ENCODE measurements at regions not wholly inside any gene's neighbourhood (a gene's known extent, or its start where the extent isn't known, plus 50 kb on each side); places are given as distances from the start of the nearest gene placed in this dataset.

DNA sequence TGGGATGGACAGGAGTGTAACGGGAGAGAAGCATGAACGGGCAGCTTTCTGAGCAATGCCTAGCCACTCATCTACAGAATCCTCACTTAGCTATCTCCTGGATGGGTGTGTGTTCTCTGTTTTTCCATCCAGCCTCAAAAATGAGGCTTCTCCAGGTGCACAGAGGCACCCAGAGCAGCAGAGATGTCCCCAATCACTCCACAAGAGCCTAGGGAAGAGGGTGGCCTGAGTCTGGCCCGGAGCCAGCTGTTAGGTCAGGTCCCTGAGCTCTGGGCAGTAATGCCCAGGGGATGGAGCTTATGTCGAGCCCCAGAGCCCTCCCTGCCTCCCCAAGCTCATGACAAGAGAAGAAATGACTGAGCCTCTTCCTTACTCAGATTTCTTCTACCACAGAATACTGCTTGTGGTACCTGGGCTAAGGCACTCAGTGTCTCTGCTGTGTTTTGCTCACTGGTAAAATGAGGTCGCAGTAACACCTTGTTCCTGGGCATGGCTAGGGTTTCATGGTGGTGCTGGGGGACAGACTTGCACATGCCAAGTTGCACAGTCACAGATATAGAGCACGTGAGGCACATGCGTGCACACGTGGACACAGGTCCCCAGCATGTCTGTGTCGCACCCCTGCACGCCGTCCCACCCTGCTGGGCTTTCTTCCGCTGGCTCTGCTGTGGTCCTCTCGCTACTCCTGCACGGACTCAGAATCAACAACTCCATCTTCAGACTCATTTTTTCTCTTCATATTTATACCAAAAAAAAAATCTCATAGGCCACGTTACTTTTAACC, 86.6 kb upstream of the SOX1 start:
- ChIA-PET CTCF (no interaction called here), POLR2A (no interaction called here)

- ChIA-PET POLR2A (no interaction called here), CTCF (no interaction called here)
Observed at GRCh38 chr13:111981006-111981405, 85.9 kb upstream of the SOX1 start.

DNA sequence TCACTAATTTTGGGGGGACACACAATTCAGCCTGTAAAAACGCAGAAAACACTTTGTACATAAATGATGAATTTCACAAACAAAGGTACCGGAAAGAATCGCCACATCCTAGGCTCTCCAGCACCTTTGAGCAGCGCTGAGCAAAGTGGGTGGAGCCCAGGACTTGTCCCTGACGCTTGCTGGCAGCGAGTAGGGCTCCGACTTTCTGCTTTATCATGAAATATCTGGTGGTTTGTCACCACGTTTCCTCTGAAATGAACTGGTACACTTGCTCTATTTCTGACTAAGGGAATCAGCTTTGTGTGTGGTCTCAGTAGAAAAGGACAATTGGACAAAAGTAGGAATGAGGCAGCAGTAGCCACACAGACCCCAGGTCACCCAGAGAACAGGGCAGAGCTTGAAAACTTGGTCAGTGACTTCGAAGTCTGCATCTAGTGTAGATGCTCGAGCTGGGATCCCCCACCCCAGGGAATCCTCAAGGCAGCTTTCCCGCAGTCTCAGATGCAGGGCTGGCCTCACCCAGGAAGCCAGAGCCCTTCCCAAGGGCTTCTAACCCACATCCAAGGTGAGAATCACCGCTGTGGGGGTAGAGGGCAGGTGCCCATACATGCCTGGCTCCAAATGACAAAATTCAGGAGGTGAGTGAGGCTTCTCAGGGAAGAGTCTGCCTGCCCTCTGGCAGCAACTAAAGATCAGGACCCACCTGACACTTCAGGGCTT, 85.3 kb upstream of the SOX1 start:
- ChIA-PET CTCF (no interaction called here), POLR2A (no interaction called here)

GRCh38 chr13:111984349-111984748, 82.6 kb upstream of the SOX1 start:
- ChIA-PET CTCF (no interaction called here), POLR2A (no interaction called here)

- ChIA-PET CTCF (no interaction called here), POLR2A (no interaction called here)
Observed at GRCh38 chr13:111990362-111990761, 76.6 kb upstream of the SOX1 start.

- ChIA-PET CTCF (no interaction called here), POLR2A (no interaction called here)
Observed at GRCh38 chr13:111992911-111993310, 74.0 kb upstream of the SOX1 start.

DNA sequence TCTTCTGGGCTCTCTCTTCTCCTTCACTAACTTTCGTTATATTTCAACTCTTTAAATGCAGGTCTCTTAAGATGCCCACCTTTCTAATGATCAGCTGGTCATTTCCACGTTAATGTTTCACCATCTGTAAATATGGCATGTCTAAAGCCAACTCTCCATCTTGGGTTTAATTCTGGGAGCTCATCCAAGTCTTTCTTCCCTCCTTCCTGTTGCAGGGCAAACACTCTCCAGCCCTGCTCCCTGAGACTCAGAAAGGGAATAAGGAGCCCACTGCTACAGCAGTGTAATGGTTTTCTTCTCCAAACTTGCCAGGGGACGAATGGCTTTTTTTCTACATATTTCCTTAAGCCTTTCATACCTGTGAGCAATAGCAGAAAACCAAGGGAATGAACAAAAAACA, 73.3 kb upstream of the SOX1 start:
- ChIA-PET CTCF (no interaction called here), POLR2A (no interaction called here)

- ChIA-PET POLR2A (no interaction called here), CTCF (no interaction called here)
Observed at GRCh38 chr13:111994578-111994977, 72.4 kb upstream of the SOX1 start.

DNA sequence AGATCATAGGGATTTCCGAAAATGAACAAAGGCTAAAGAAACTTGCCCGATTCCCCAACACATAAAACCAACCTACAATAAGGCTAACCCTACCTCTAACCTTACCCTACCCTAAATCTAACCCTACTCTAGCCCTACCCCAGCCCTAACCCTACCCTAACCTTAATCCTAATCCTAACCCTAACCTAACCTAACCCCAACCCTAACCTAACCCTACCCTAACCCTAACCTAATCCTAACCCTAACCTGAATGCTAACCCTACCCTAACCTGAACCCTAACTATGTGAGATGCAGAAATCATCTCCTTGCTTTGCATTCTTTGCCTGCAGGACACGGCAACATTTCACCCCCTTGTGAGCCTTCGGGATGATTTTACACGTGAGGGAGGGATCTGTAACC, 67.6 kb upstream of the SOX1 start:
- ChIA-PET POLR2A (no interaction called here), CTCF (no interaction called here)

DNA sequence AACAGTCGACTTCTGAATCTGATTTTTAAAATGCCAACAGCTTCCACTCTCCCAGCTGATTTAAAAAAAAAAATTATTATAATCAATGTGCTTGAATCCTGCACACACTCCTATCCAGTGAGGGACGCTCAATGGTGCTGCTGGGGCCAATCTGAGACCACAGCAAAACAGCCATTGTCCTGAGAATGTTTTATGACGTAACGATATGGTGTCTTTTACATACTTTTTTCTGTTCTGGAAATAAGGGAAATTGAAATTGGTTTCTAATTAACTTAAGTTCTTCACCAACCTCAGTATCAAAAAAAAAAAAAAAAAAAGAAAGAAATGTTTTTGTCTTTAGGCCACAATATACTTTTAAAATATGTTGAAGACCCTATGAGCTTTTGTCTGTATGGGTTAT, 66.1 kb upstream of the SOX1 start:
- ChIA-PET POLR2A (no interaction called here), CTCF (no interaction called here)

- ChIA-PET POLR2A (no interaction called here), CTCF (no interaction called here)
Observed at GRCh38 chr13:112001571-112001970, 65.4 kb upstream of the SOX1 start.

DNA sequence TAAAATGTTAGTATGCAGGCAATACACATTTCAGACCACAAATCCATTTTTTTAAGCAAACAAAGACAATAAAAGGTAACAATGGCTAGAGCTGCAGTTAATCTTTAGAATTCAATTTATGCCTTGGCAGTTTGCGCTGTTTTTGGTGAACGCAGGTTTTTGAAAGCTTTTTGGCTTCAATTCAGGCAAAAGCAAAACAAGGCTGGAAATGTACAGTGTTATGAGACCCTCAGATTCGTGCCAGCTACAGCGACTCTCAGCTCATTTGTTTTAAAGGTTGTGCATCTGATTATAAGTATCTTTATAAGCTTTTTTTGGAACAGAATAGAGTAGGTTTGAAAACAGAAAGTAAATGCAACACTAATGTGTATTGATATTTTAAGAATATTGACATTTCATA, 63.6 kb upstream of the SOX1 start:
- POLR2A ChIA-PET: no interaction called here

GRCh38 chr13:112003941-112004340, 63.0 kb upstream of the SOX1 start:
- ChIA-PET CTCF (interaction anchor here (0.5 kb wide), 1 partner anchor 498 kb away, joined by 3 read pairs; no protein-coding TSS in a partner anchor), POLR2A (no interaction called here)

More for the DNA sequence above, 63.6 kb upstream of the SOX1 start:
- CTCF ChIA-PET: no interaction called here

DNA sequence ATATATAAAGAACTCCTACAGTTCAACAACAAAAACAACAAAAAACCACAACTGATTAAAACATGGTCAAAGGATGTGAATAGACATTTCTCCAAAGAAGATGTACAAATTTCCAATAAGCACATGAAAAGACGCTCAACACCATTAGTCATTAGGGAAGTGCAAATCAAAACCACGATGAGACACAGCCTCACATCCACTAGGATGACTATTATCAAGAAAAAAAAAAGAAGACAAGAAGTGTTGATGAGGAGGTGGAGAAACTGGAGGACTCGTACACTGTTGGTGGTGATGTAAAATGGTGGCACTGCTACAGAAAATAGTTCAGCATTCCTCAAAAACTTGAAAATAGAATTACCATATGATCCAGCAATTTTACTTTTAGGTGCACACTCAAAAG, 61.0 kb upstream of the SOX1 start:
- ChIA-PET POLR2A (no interaction called here), CTCF (no interaction called here)

DNA sequence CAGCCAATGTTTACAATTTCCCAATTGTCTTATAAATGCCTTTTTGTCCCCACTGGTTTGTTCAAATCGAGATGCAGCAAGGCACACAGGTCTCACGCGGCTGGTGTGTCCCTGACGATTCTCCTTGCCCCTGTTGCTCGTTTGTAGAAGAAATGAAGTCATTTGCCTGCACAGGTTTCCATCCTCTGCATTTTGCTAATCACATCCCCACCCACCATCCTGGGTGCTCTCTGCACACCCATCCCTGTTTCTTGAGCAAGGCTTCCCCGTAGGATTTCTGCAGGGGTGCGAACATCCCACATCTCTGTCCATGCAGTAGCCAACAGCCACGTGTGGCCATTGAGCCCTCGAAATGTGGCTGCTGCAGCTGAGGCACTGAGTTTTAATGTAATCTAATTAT, 59.8 kb upstream of the SOX1 start:
- POLR2A ChIA-PET: no interaction called here
- CTCF ChIA-PET: no interaction called here

DNA sequence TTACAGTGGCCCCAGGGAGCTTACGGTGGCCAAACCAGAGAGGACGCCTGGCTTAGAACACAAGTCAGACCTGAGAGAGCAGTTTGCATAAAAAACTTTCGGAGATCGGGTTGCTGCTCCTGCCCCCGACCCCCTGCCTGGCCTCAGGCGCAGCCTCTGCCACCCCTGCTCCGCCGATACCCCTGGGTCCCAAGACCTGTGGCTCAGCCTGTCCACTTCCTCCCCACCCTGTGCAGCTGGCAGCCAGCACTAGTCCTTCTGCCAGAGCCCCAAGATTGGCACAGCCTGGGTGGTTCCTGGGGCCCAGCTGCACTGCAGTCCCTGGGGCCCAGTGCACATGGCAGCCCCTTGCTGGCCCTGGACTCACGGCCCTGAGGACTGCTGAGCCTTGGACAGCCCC, 56.2 kb upstream of the SOX1 start:
- ChIA-PET CTCF (no interaction called here), POLR2A (no interaction called here)

- ChIA-PET POLR2A (no interaction called here), CTCF (no interaction called here)
Observed at GRCh38 chr13:112012016-112012704, 54.8 kb upstream of the SOX1 start.

DNA sequence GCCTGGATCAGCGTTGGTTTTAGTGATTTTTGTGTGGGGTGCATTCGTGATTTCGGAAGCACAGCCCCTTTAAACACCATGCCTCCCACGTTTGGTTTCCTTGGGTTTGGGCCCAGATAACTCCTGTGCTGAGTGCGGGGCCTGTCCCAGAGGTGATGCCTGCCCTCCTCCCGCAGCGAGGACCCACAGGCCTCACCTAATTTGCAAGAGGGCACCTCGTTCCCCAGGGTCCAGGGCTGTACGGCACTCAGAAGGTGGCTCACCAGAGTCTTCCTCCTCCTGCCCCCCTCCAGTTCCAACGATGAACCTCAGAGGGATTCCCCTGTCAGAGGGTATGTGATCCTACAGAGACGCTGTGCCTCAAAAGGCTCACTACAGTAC, 54.3 kb upstream of the SOX1 start:
- CTCF ChIA-PET: no interaction called here
- POLR2A ChIA-PET: no interaction called here

DNA sequence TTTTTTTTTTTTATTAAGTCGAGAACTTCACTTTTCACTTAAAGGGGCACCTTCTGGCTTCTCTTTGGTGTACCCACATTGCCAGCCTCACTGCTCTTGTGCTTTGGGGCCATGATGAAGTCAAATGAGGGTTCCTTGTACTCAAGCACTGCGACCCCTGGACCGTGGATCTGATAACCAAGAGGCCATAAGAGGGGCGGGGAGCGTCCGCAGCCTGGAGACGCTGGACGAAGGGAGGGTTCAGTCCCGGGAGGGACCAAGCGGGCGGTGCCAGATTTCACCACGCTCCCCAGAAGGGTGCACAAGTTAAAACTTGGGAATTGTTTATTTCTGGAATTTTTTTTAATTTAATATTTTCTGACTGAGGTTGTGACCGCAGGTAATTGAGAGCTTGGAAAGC, 53.3 kb upstream of the SOX1 start:
- CTCF ChIA-PET: no interaction called here

GRCh38 chr13:112014857-112015256, 52.1 kb upstream of the SOX1 start:
- ChIA-PET CTCF (no interaction called here), POLR2A (no interaction called here)

More for the DNA sequence above, 53.3 kb upstream of the SOX1 start:
- POLR2A ChIA-PET: no interaction called here

All from activated CD8-positive, alpha-beta memory T cell treated with anti-CD3 and anti-CD28 coated beads for 36 hours (primary cell).